ENCODE measurements at regions not wholly inside any gene's neighbourhood (a gene's known extent, or its start where the extent isn't known, plus 50 kb on each side); places are given as distances from the start of the nearest gene placed in this dataset.

GRCh38 chr11:42542336-42542735 is 769.5 kb upstream of the API5 start:
- H3K36me3 ChIP-seq (ENCODE audit: insufficient read depth, low read length): no peaks in the 10 kb centered on the region
- no peak overlapping the region for H3K4me3 ChIP-seq (ENCODE audit: low read length)
- H4K20me1 ChIP-seq (ENCODE audit: insufficient read depth): no peaks in the 10 kb centered on the region
- no peaks in the 10 kb centered on the region for H3K9me3 ChIP-seq (ENCODE audit: low read length)
- H3K27ac ChIP-seq (ENCODE audit: low read length): no peak overlapping the region
- TF ChIP-seq RAD21 (conservative IDR thresholded peaks at IDR 0.05) (no peak), MXI1 (conservative IDR thresholded peaks at IDR 0.05; ENCODE audit: poor library complexity, severe bottlenecking) (no peak), CTCF (IDR thresholded peaks at IDR 0.05; ENCODE audit: poor library complexity, severe bottlenecking) (no peak), EZH2 (IDR thresholded peaks at IDR 0.05; ENCODE audit: borderline replicate concordance, insufficient read depth, low read length, poor library complexity, severe bottlenecking) (no peak), SMC3 (conservative IDR thresholded peaks at IDR 0.05; ENCODE audit: poor library complexity) (no peak), TAF1 (IDR thresholded peaks at IDR 0.05; ENCODE audit: low read depth) (no peak), POLR2AphosphoS5 (IDR thresholded peaks at IDR 0.05) (no peak), REST (IDR thresholded peaks at IDR 0.05; ENCODE audit: borderline replicate concordance) (no peak), EP300 (conservative IDR thresholded peaks at IDR 0.05; ENCODE audit: poor library complexity, severe bottlenecking) (no peak)
- no peaks in the 10 kb centered on the region for H3K79me2 ChIP-seq (replicated peaks; ENCODE audit: insufficient read depth, low read length)
- H3K9me2 ChIP-seq (ENCODE audit: insufficient read depth, low read length): no peaks in the 10 kb centered on the region
- no peaks in the 10 kb centered on the region for H3K27me3 ChIP-seq (ENCODE audit: insufficient read depth, low read depth, low read length)
- no peak overlapping the region for H2AFZ ChIP-seq (ENCODE audit: low read depth, low read length)
- no peak overlapping the region for H3K9ac ChIP-seq (ENCODE audit: low read length)
- H3K4me2 ChIP-seq (ENCODE audit: low read length): no peak overlapping the region
- no peaks in the 10 kb centered on the region for H3F3A ChIP-seq (ENCODE audit: insufficient read depth, low read length, poor library complexity, severe bottlenecking)

GRCh38 chr11:42543844-42544419 is 767.9 kb upstream of the API5 start:
- no peaks in the 10 kb centered on the region for H3K79me2 ChIP-seq (replicated peaks; ENCODE audit: insufficient read depth, low read length)
- no peaks in the 10 kb centered on the region for H4K20me1 ChIP-seq (ENCODE audit: insufficient read depth)
- H3F3A ChIP-seq (ENCODE audit: insufficient read depth, low read length, poor library complexity, severe bottlenecking): no peaks in the 10 kb centered on the region
- H3K27ac ChIP-seq (ENCODE audit: low read length): no peak overlapping the region
- H3K4me2 ChIP-seq (ENCODE audit: low read length): no peak overlapping the region
- H3K36me3 ChIP-seq (ENCODE audit: insufficient read depth, low read length): no peaks in the 10 kb centered on the region
- H3K27me3 ChIP-seq (ENCODE audit: insufficient read depth, low read depth, low read length): no peaks in the 10 kb centered on the region
- H2AFZ ChIP-seq (ENCODE audit: low read depth, low read length): no peak overlapping the region
- no peak overlapping the region for H3K9ac ChIP-seq (ENCODE audit: low read length)
- no peaks in the 10 kb centered on the region for H3K9me3 ChIP-seq (ENCODE audit: low read length)
- H3K9me2 ChIP-seq (ENCODE audit: insufficient read depth, low read length): no peaks in the 10 kb centered on the region
- no peak overlapping the region for H3K4me3 ChIP-seq (ENCODE audit: low read length)
- TF ChIP-seq SMC3 (conservative IDR thresholded peaks at IDR 0.05; ENCODE audit: poor library complexity) (no peak), MXI1 (conservative IDR thresholded peaks at IDR 0.05; ENCODE audit: poor library complexity, severe bottlenecking) (no peak), POLR2AphosphoS5 (IDR thresholded peaks at IDR 0.05) (no peak), CTCF (IDR thresholded peaks at IDR 0.05; ENCODE audit: poor library complexity, severe bottlenecking) (no peak), TAF1 (IDR thresholded peaks at IDR 0.05; ENCODE audit: low read depth) (no peak), REST (IDR thresholded peaks at IDR 0.05; ENCODE audit: borderline replicate concordance) (no peak), EZH2 (IDR thresholded peaks at IDR 0.05; ENCODE audit: borderline replicate concordance, insufficient read depth, low read length, poor library complexity, severe bottlenecking) (no peak), RAD21 (conservative IDR thresholded peaks at IDR 0.05) (no peak), EP300 (conservative IDR thresholded peaks at IDR 0.05; ENCODE audit: poor library complexity, severe bottlenecking) (no peak)
